Muscle layer of colon (tissue), 2 donors: ENCODE measurements at regions not wholly inside any gene's neighbourhood (a gene's known extent, or its start where the extent isn't known, plus 50 kb on each side); places are given as distances from the start of the nearest gene placed in this dataset.

Source experiments
- H3K27ac ChIP-seq: one replicate; pipeline ENCODE4 v1.7.0; 2013; ENCODE audit warnings: low read depth, mild to moderate bottlenecking, low read length, moderate library complexity
- H3K27me3 ChIP-seq, 2 donors: one replicate each; pipeline ENCODE4 v1.7.0; 2013; ENCODE audit warnings: low read length in 2 of 2, mild to moderate bottlenecking in 2 of 2; ENCODE audit not compliant: insufficient read depth in 2 of 2, control insufficient read depth in 1 of 2
- H3K36me3 ChIP-seq: one replicate; pipeline ENCODE4 v1.7.0; 2013; ENCODE audit warnings: mild to moderate bottlenecking, low read length; ENCODE audit not compliant: insufficient read depth
- H3K4me1 ChIP-seq: one replicate; pipeline ENCODE4 v1.7.0; 2013; ENCODE audit warnings: mild to moderate bottlenecking, low read length; ENCODE audit not compliant: insufficient read depth
- H3K4me3 ChIP-seq, 2 donors: one replicate each; pipeline ENCODE4 v1.7.0; 2013; ENCODE audit warnings: low read length in 2 of 2, low read depth in 1 of 2, mild to moderate bottlenecking in 1 of 2, moderate library complexity in 1 of 2
- H3K9ac ChIP-seq: one replicate; pipeline ENCODE4 v1.7.0; 2013; ENCODE audit warnings: low read length
- H3K9me3 ChIP-seq: one replicate; pipeline ENCODE4 v1.7.0; 2013; ENCODE audit warnings: mild to moderate bottlenecking, low read length
- donor health status: abdominal sarcoma.
- donor health status: Adenocarcinoma of cecum.

- no peak overlapping the region for H3K4me3 ChIP-seq
- H3K27ac ChIP-seq: no peak overlapping the region
- no peaks in the 10 kb centered on the region for H3K9me3 ChIP-seq
- no peaks in the 10 kb centered on the region for H3K27me3 ChIP-seq
- no peaks in the 10 kb centered on the region for H3K4me1 ChIP-seq
- H3K9ac ChIP-seq: no peak overlapping the region
- H3K36me3 ChIP-seq: no peaks in the 10 kb centered on the region
Measured at GRCh38 chr12:127582074-127582473, 684.9 kb upstream of the TMEM132C start.

GRCh38 chr12:127583041-127583440, 683.9 kb upstream of the TMEM132C start:
- no peaks in the 10 kb centered on the region for H3K27me3 ChIP-seq
- no peaks in the 10 kb centered on the region for H3K9me3 ChIP-seq
- H3K4me3 ChIP-seq: no peak overlapping the region
- H3K9ac ChIP-seq: no peak overlapping the region
- H3K27ac ChIP-seq: no peak overlapping the region
- no peaks in the 10 kb centered on the region for H3K36me3 ChIP-seq
- no peaks in the 10 kb centered on the region for H3K4me1 ChIP-seq

GRCh38 chr12:127588249-127588648, 678.7 kb upstream of the TMEM132C start:
- no peak overlapping the region for H3K9ac ChIP-seq
- no peaks in the 10 kb centered on the region for H3K27me3 ChIP-seq
- H3K27ac ChIP-seq: no peak overlapping the region
- H3K9me3 ChIP-seq: no peaks in the 10 kb centered on the region
- H3K4me3 ChIP-seq: no peak overlapping the region
- H3K36me3 ChIP-seq: no peaks in the 10 kb centered on the region
- H3K4me1 ChIP-seq: no peaks in the 10 kb centered on the region

- H3K9me3 ChIP-seq: no peaks in the 10 kb centered on the region
- H3K36me3 ChIP-seq: no peaks in the 10 kb centered on the region
- no peak overlapping the region for H3K4me3 ChIP-seq
- no peak overlapping the region for H3K27ac ChIP-seq
- no peaks in the 10 kb centered on the region for H3K27me3 ChIP-seq
- H3K9ac ChIP-seq: no peak overlapping the region
- H3K4me1 ChIP-seq: no peaks in the 10 kb centered on the region
Measured at GRCh38 chr12:127589541-127589940, 677.4 kb upstream of the TMEM132C start.

- Histone ChIP-seq H3K4me1 (no peaks in the 10 kb centered on the region), H3K9ac (no peak overlapping the region), H3K9me3 (no peaks in the 10 kb centered on the region), H3K36me3 (no peaks in the 10 kb centered on the region), H3K27me3 (no peaks in the 10 kb centered on the region), H3K4me3 (no peak overlapping the region), H3K27ac (no peak overlapping the region)
Measured at GRCh38 chr12:127590868-127591267, 676.1 kb upstream of the TMEM132C start.

GRCh38 chr12:127592245-127592644, 674.7 kb upstream of the TMEM132C start:
- Histone ChIP-seq H3K9ac (no peak overlapping the region), H3K4me1 (no peaks in the 10 kb centered on the region), H3K4me3 (no peak overlapping the region), H3K9me3 (no peaks in the 10 kb centered on the region), H3K27ac (no peak overlapping the region), H3K36me3 (no peaks in the 10 kb centered on the region), H3K27me3 (no peaks in the 10 kb centered on the region)

GRCh38 chr12:127594351-127594970, 672.5 kb upstream of the TMEM132C start:
- Histone ChIP-seq H3K27me3 (no peaks in the 10 kb centered on the region), H3K4me1 (no peaks in the 10 kb centered on the region), H3K9ac (no peak overlapping the region), H3K36me3 (no peaks in the 10 kb centered on the region), H3K4me3 (no peak overlapping the region), H3K9me3 (no peaks in the 10 kb centered on the region), H3K27ac (no peak overlapping the region)

GRCh38 chr12:127595506-127595905, 671.5 kb upstream of the TMEM132C start:
- no peaks in the 10 kb centered on the region for H3K9me3 ChIP-seq
- no peaks in the 10 kb centered on the region for H3K36me3 ChIP-seq
- H3K4me3 ChIP-seq: no peak overlapping the region
- H3K4me1 ChIP-seq: no peaks in the 10 kb centered on the region
- no peak overlapping the region for H3K27ac ChIP-seq
- no peaks in the 10 kb centered on the region for H3K27me3 ChIP-seq
- no peak overlapping the region for H3K9ac ChIP-seq

- no peaks in the 10 kb centered on the region for H3K36me3 ChIP-seq
- no peak overlapping the region for H3K9ac ChIP-seq
- H3K4me3 ChIP-seq: no peak overlapping the region
- H3K27me3 ChIP-seq: no peaks in the 10 kb centered on the region
- no peaks in the 10 kb centered on the region for H3K9me3 ChIP-seq
- no peaks in the 10 kb centered on the region for H3K4me1 ChIP-seq
- H3K27ac ChIP-seq: no peak overlapping the region
Measured at GRCh38 chr12:127596891-127597290, 670.1 kb upstream of the TMEM132C start.

GRCh38 chr12:127599436-127599835, 667.5 kb upstream of the TMEM132C start:
- Histone ChIP-seq H3K9me3 (no peaks in the 10 kb centered on the region), H3K27ac (no peak overlapping the region)

GRCh38 chr12:127600211-127600610, 666.8 kb upstream of the TMEM132C start:
- Histone ChIP-seq H3K9ac (no peak overlapping the region), H3K4me3 (no peak overlapping the region), H3K27me3 (no peaks in the 10 kb centered on the region), H3K9me3 (no peaks in the 10 kb centered on the region), H3K27ac (no peak overlapping the region), H3K4me1 (no peaks in the 10 kb centered on the region), H3K36me3 (no peaks in the 10 kb centered on the region)

More at GRCh38 chr12:127599436-127599835, 667.5 kb upstream of the TMEM132C start:
- no peaks in the 10 kb centered on the region for H3K27me3 ChIP-seq
- H3K4me1 ChIP-seq: no peaks in the 10 kb centered on the region
- no peak overlapping the region for H3K9ac ChIP-seq
- H3K36me3 ChIP-seq: no peaks in the 10 kb centered on the region
- no peak overlapping the region for H3K4me3 ChIP-seq

GRCh38 chr12:127606476-127607015, 660.4 kb upstream of the TMEM132C start:
- no peaks in the 10 kb centered on the region for H3K9me3 ChIP-seq

More at GRCh38 chr12:127606476-127607015, 660.4 kb upstream of the TMEM132C start:
- no peaks in the 10 kb centered on the region for H3K36me3 ChIP-seq
- no peak overlapping the region for H3K9ac ChIP-seq
- no peak overlapping the region for H3K27ac ChIP-seq
- no peaks in the 10 kb centered on the region for H3K4me1 ChIP-seq
- H3K4me3 ChIP-seq: no peak overlapping the region
- no peaks in the 10 kb centered on the region for H3K27me3 ChIP-seq
